ENCODE measurements at regions not wholly inside any gene's neighbourhood (a gene's known extent, or its start where the extent isn't known, plus 50 kb on each side); places are given as distances from the start of the nearest gene placed in this dataset.

DNA sequence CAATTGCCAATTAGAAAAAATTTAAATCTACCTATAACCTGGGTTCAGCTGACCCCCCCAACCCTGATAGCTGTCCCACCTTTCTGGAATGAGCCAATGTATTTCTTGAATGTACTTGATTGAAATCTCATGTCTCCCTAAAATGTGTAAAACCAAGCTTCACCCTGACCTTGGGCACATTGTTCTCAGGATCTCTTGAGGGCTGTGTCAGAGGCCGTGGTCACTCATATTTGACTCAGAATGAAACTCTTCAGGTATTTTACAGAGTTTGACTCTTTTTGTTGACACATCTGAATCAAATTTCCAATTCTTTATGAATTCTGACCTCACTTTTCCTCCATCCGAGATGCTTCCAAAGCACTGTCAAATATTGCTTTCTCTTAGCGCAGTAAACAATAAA, 115.3 kb upstream of the BEND4 start:
- intact Hi-C loops (cut with DNase I; ENCODE audit: low total_unique reads) = no loop called here
- DNase-seq = no peak
- no peaks in the 10 kb centered on the region for H3K27me3 ChIP-seq (replicated peaks in 1 of 7)
- TF ChIP-seq POLR2A (IDR thresholded peaks at IDR 0.05) (no peak), POLR2AphosphoS5 (IDR thresholded peaks at IDR 0.05) (no peak)
- TF ChIP-seq, protein P1, sequence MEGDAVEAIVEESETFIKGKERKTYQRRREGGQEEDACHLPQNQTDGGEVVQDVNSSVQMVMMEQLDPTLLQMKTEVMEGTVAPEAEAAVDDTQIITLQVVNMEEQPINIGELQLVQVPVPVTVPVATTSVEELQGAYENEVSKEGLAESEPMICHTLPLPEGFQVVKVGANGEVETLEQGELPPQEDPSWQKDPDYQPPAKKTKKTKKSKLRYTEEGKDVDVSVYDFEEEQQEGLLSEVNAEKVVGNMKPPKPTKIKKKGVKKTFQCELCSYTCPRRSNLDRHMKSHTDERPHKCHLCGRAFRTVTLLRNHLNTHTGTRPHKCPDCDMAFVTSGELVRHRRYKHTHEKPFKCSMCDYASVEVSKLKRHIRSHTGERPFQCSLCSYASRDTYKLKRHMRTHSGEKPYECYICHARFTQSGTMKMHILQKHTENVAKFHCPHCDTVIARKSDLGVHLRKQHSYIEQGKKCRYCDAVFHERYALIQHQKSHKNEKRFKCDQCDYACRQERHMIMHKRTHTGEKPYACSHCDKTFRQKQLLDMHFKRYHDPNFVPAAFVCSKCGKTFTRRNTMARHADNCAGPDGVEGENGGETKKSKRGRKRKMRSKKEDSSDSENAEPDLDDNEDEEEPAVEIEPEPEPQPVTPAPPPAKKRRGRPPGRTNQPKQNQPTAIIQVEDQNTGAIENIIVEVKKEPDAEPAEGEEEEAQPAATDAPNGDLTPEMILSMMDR (IDR thresholded peaks at IDR 0.05 in 8 of 11, conservative IDR thresholded peaks at IDR 0.05 in 3 of 11) = no peak
- no peaks in the 10 kb centered on the region for H3K36me3 ChIP-seq
- no peak overlapping the region for H3K4me3 ChIP-seq
- H3K4me1 ChIP-seq = no peaks in the 10 kb centered on the region
- no peak overlapping the region for H3K27ac ChIP-seq
- 88 to 94% (median 92%) methylated on average over 3 of the region's 3 CpGs for WGBS, 5 donors
- no peaks in the 10 kb centered on the region for H3K9me3 ChIP-seq

- Histone ChIP-seq H3K36me3 (no peaks in the 10 kb centered on the region), H3K4me1 (no peaks in the 10 kb centered on the region), H3K27ac (no peak overlapping the region), H3K27me3 (replicated peaks in 1 of 7) (no peaks in the 10 kb centered on the region), H3K9me3 (no peaks in the 10 kb centered on the region), H3K4me3 (no peak overlapping the region)
- intact Hi-C loops (cut with DNase I; ENCODE audit: low total_unique reads) = no loop called here
- WGBS, 5 donors = 62 to 98% (median 86%) methylated on average over 2 of the region's 2 CpGs
- DNase-seq = no peak
- TF ChIP-seq POLR2A (IDR thresholded peaks at IDR 0.05) = no peak
Measured at GRCh38 chr4:42268824-42269223, 116.4 kb upstream of the BEND4 start.

GRCh38 chr4:42271096-42271495, 118.6 kb upstream of the BEND4 start:
- intact Hi-C loops (cut with DNase I; ENCODE audit: low total_unique reads) = no loop called here
- no peak overlapping the region for H3K27ac ChIP-seq
- 88 to 97% (median 89%) methylated on average over 3 of the region's 3 CpGs for WGBS, 5 donors
- H3K4me1 ChIP-seq = no peaks in the 10 kb centered on the region
- DNase-seq = no peak
- no peaks in the 10 kb centered on the region for H3K9me3 ChIP-seq
- no peak overlapping the region for H3K4me3 ChIP-seq
- no peaks in the 10 kb centered on the region for H3K36me3 ChIP-seq
- TF ChIP-seq, protein P1 (IDR thresholded peaks at IDR 0.05 in 8 of 11, conservative IDR thresholded peaks at IDR 0.05 in 3 of 11) = no peak
- TF ChIP-seq POLR2A (IDR thresholded peaks at IDR 0.05) = no peak
- TF ChIP-seq POLR2AphosphoS5 (IDR thresholded peaks at IDR 0.05) = no peak
- H3K27me3 ChIP-seq (replicated peaks in 1 of 7) = no peaks in the 10 kb centered on the region

GRCh38 chr4:42277291-42277690, 120.0 kb upstream of the SHISA3 start:
- WGBS, 5 donors = 52 to 78% (median 61%) methylated on average over 2 of the region's 2 CpGs
- DNase-seq = no peak
- TF ChIP-seq POLR2AphosphoS5 (IDR thresholded peaks at IDR 0.05) (no peak), POLR2A (IDR thresholded peaks at IDR 0.05) (no peak)
- TF ChIP-seq, protein P1 (IDR thresholded peaks at IDR 0.05 in 8 of 11, conservative IDR thresholded peaks at IDR 0.05 in 3 of 11) = no peak
- no peak overlapping the region for H3K4me3 ChIP-seq
- intact Hi-C loops (cut with DNase I; ENCODE audit: low total_unique reads) = no loop called here
- peaks cover 0 to 9% (median 4%) of the 10 kb centered on the region in 6 donors for H3K4me1 ChIP-seq
- H3K27ac ChIP-seq = no peak overlapping the region
- H3K9me3 ChIP-seq = no peaks in the 10 kb centered on the region
- peaks cover 0 to 17% (median 0%) of the 10 kb centered on the region in 7 donors for H3K27me3 ChIP-seq (replicated peaks in 1 of 7)
- H3K36me3 ChIP-seq = no peaks in the 10 kb centered on the region

Measured in spleen (tissue), 11 donors.